Thymus (tissue), 11 donors: ENCODE measurements at regions not wholly inside any gene's neighbourhood (a gene's known extent, or its start where the extent isn't known, plus 50 kb on each side); places are given as distances from the start of the nearest gene placed in this dataset.
"Not testable (repeated sequence)": the region's sequence is repeated elsewhere in the genome, so short reads cannot be mapped to it uniquely, and the experiment has no call there.

ENCODE experiments used
- DNase-seq, 9 donors: peaks; one replicate each; pipeline ENCODE4 v3.0.0-alpha.2; 2013; ENCODE audit warnings: low spot score in 9 of 9, low read depth in 6 of 9, missing footprints in 1 of 9
- H3K27ac ChIP-seq, 2 donors: one replicate each; pipeline ENCODE4 v1.5.1; 2013; ENCODE audit warnings: control low read depth in 1 of 2, low read depth in 1 of 2, low read length in 1 of 2, mild to moderate bottlenecking in 1 of 2, moderate library complexity in 1 of 2
- H3K27me3 ChIP-seq, 2 donors: one replicate each; pipeline ENCODE4 v1.5.1; 2013; ENCODE audit warnings: low read length in 1 of 2; ENCODE audit not compliant: control insufficient read depth in 2 of 2, insufficient read depth in 1 of 2
- H3K36me3 ChIP-seq, 2 donors: one replicate each; pipeline ENCODE4 v1.5.1; 2013; ENCODE audit warnings: low read length in 1 of 2, mild to moderate bottlenecking in 1 of 2, moderate library complexity in 1 of 2; ENCODE audit not compliant: control insufficient read depth in 2 of 2, insufficient read depth in 2 of 2
- H3K4me1 ChIP-seq, 2 donors: one replicate each; pipeline ENCODE4 v1.5.1; 2013; ENCODE audit warnings: low read length in 2 of 2; ENCODE audit not compliant: control insufficient read depth in 2 of 2, insufficient read depth in 2 of 2
- H3K4me3 ChIP-seq, 2 donors: one replicate each; pipeline ENCODE4 v1.5.1; 2013; ENCODE audit warnings: low read length in 2 of 2, control low read depth in 1 of 2, mild to moderate bottlenecking in 1 of 2
- H3K9me3 ChIP-seq, 2 donors: one replicate each; pipeline ENCODE4 v1.5.1; 2013; ENCODE audit warnings: low read length in 1 of 2, mild to moderate bottlenecking in 1 of 2; ENCODE audit not compliant: control insufficient read depth in 2 of 2, insufficient read depth in 1 of 2
- WGBS: extraction: QIAGEN DNeasy Blood & Tissue Kit; methylation state at CpG from one replicate; pipeline ENCODE4 v1.1.7; 2013; 5-methylcytosine and 5-hydroxymethylcytosine counted together
- donor health status: healthy.

DNA sequence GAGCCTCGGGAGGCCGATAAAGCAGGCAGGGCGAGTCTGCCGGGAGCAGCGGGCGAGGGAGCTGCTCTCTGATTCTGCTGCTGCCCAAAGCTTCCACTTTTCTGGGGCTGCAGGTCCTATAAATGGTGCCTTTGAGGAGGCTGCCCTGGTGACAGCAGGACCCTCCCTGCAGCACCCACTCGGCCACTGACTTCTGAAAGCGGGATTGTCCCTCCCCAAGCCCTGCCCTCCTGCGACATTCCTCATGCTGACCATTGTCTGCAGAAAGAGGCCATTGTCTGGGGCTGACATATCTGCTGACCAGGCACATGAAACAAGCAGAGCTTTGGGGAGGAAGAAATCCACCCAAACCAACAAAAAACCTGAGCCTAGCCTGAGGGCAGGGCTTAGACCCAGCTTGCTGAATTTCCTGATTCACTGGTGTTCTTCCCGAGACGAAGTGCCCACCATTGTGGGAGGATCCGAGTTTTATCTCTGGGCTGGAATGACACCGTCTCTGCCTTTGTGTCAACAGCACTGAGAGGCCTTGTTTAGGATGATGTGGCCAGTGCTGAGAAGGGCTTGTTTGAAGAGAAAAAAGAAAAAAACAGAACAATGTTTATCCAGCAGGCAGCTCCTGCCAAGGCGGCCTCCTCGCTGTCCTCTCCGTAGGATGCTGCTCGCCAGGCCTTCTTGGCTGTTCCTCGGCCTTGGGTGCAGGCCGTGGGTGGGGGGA is 129.7 kb downstream of the MYCN start:
- 89% methylated on average over 19 of the region's 19 CpGs for WGBS
- Histone ChIP-seq H3K4me3 (no peak overlapping the region), H3K4me1 (no peaks in the 10 kb centered on the region), H3K36me3 (no peaks in the 10 kb centered on the region), H3K27ac (no peak overlapping the region), H3K9me3 (no peaks in the 10 kb centered on the region), H3K27me3 (no peaks in the 10 kb centered on the region)
- no peak for DNase-seq

DNA sequence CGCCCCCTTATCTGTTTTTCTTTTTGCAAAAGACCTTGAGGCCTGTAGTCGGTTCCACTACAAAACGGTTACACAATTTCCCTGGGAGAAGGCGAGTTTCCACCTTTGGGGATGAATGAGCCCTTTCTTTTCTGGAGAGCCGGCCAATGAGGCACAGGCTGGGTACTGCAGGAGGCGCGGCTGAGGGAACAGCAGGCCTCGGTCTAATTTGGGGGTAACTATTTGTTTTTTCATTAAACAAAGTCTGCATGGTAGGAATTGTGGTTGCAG is 129.2 kb downstream of the MYCN start:
- no peak for DNase-seq
- H3K4me3 ChIP-seq: no peak overlapping the region
- H3K27me3 ChIP-seq: no peaks in the 10 kb centered on the region
- H3K36me3 ChIP-seq: no peaks in the 10 kb centered on the region
- H3K4me1 ChIP-seq: no peaks in the 10 kb centered on the region
- 95% methylated on average over 8 of the region's 8 CpGs for WGBS
- H3K27ac ChIP-seq: no peak overlapping the region
- no peaks in the 10 kb centered on the region for H3K9me3 ChIP-seq

DNA sequence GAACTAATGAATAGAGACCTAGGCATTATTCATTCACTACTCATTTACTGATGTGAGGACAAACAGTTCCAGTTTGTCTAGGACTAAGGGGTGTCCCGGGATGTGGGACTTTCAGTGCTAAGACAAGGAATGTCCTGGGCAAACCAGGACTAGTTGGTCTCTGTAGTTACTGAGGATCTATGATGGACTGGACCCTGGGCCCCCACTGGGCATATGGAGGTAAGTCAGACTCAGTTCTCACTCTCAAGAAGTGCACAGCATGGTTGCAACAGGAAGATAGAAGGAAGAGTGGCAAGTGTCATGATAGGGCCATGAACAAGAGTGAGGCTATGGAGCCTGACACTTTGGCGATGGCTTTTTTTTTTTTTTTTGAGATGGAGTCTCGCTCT is 128.2 kb downstream of the MYCN start:
- H3K9me3 ChIP-seq: peaks cover under 1 to 1% of the 10 kb centered on the region in 2 donors
- DNase-seq: no peak
- H3K4me3 ChIP-seq: no peak overlapping the region
- H3K27me3 ChIP-seq: no peaks in the 10 kb centered on the region
- H3K4me1 ChIP-seq: no peaks in the 10 kb centered on the region
- WGBS: 97% methylated on average over 3 of the region's 3 CpGs
- no peaks in the 10 kb centered on the region for H3K36me3 ChIP-seq
- no peak overlapping the region for H3K27ac ChIP-seq

DNA sequence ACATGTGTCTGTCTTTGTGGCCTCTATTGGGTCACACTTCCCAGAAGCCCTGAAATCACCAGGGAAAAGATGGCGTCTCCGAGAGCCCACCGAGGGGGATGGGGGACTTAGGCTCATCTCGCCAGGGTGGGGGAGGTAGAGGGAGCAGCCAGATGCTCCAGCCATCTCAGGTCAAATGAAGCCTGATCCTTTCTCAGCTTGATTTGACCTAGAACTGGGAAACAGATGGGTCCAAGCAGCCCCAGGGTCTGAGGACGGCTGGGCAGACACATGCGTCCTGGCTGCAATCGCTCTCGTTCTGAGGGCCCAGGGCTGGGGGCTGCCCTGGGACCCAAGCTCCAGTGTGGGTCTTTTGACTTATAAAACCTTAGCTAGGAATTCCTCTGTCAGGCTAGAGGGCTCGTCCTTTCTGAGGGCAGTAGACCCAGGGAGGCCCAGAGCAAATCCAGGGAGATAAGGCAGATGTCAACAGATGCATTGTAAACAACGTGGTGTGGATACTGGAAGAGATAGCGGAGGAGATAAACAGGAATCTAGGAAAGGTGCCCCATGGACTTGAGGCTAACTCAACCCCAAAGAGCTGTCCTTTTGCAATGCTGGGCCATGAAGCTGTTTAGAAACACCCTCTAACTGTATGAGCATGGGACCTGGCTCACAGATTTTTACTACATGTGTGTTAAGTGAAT is 127.7 kb downstream of the MYCN start:
- 92% methylated on average over 11 of the region's 11 CpGs for WGBS
- Histone ChIP-seq H3K36me3 (no peaks in the 10 kb centered on the region), H3K27ac (no peak overlapping the region), H3K9me3 (peaks cover 1 to 6% of the 10 kb centered on the region in 2 donors), H3K4me1 (no peaks in the 10 kb centered on the region), H3K4me3 (no peak overlapping the region), H3K27me3 (no peaks in the 10 kb centered on the region)
- DNase-seq: no peak

DNA sequence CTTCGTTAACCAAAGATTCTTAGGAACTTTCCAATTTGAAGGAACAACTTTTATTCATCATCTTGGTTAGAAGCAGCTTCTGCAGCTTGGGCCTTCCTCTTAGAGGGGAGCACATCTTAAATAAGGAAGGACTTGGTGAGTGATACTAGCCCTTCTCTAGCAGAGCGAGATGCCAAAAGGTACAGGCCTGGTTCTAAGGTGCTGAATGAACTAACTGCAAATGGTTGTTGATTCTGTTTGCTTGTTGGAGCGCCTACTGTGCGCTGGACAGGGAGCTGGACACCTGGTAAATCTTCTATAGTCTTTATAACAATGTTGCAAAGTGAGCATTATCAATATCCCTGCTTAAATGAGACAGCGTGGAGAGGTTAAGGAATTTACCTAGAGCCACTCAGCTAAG is 127.1 kb downstream of the MYCN start:
- peaks cover 1 to 8% of the 10 kb centered on the region in 2 donors for H3K9me3 ChIP-seq
- 75% methylated on average over 5 of the region's 5 CpGs for WGBS
- no peaks in the 10 kb centered on the region for H3K27me3 ChIP-seq
- no peaks in the 10 kb centered on the region for H3K4me1 ChIP-seq
- no peak overlapping the region for H3K27ac ChIP-seq
- DNase-seq: no peak
- no peak overlapping the region for H3K4me3 ChIP-seq
- no peaks in the 10 kb centered on the region for H3K36me3 ChIP-seq

DNA sequence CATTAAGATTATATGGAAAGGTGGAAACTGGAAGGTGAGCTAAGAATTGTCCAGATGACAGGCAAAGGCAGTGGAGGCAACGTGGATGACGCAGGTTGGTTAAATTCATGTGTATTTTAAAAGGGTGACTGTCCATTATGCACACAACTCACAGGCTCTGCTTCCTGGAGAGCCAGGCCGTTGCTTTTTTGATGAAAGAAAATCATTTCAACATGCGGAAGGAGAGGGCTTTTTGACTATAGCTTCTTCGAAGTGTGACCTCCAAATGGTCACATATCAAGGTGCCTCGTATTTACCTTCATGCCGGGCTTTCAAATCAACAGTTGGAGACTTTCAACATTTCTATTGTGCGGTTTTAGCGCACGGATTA is 126.7 kb downstream of the MYCN start:
- no peaks in the 10 kb centered on the region for H3K4me1 ChIP-seq
- no peaks in the 10 kb centered on the region for H3K27me3 ChIP-seq
- DNase-seq: no peak
- H3K4me3 ChIP-seq: no peak overlapping the region
- 96% methylated on average over 10 of the region's 10 CpGs for WGBS
- no peaks in the 10 kb centered on the region for H3K36me3 ChIP-seq
- peaks cover 1 to 8% of the 10 kb centered on the region in 2 donors for H3K9me3 ChIP-seq
- no peak overlapping the region for H3K27ac ChIP-seq

DNA sequence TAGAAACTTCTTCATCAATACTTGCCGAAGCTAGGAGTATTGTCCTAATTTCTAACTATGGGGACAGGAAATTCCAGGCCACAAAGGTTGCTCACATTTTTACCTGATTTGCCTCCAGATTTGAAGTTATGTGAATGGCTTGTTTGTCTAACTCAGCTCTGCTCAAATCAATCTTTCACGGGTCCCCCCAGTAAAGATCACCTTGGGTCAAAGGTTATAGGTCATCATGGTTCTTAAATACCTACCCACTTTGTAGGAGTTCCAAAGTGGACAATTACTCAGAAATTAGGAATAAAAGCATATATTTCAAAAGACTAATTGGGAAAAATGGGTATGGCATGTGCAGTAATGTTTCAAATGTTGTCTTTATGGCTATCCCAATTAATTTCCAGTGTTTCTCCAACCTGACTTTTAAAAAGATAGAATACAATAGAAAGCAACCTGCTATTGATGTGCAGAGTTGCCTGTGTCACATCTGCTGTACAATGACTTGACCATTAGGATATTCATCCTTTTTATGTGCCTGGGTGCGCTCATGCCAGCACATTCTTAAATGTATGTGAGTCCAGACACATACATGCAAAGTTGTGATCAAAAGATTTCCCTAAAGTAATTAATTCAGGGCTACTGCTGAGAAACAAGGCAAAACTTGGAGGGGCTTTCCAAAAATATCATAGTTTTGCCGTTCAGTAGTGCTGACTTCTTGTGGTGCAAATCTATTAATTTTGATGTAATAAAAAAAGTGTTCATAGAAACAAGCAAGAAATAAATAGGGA is 126.1 kb downstream of the MYCN start:
- H3K27me3 ChIP-seq: no peaks in the 10 kb centered on the region
- no peak overlapping the region for H3K4me3 ChIP-seq
- H3K27ac ChIP-seq: no peak overlapping the region
- H3K36me3 ChIP-seq: no peaks in the 10 kb centered on the region
- WGBS: 95% methylated on average over 4 of the region's 4 CpGs
- H3K4me1 ChIP-seq: no peaks in the 10 kb centered on the region
- peaks cover 1 to 8% of the 10 kb centered on the region in 2 donors for H3K9me3 ChIP-seq
- no peak for DNase-seq

DNA sequence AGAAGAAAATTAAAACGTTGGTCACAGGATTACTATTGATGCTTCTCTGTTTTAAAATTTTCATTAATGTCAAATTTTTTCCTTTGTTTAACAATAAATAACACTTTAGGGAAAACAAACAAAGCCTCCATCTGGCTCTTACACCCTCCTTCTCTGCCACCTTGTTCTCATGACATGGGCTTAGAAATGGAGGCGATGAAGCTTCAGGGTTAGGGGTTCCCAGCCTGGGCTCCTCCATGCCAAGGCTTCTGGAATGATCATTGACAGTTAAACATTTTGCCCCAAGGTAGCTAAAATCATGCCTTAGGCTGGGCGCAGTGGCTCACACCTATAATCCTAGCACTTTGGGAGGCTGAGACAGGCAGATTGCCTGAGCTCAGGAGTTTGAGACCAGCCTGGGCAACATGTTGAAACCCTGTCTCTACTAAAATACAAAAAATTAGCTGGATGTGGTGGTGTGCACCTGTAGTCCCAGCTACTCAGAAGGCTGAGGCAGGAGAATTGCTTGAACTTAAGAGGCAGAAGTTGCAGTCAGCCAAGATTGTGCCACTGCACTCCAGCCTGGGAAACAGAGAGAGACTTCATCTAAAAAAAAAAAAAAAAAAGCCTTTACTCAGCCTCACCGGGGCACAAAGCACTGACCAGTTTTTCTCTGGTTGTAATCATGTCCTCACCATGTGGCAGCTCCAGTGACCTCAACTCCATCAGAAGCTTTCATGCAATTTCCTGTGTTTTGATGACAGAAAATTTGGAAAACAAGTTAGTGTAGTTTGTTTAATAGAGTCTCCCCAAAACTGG is 125.1 kb downstream of the MYCN start:
- WGBS: 86% methylated on average over 4 of the region's 4 CpGs
- H3K27ac ChIP-seq, H3K36me3 ChIP-seq: not testable (repeated sequence)

DNA sequence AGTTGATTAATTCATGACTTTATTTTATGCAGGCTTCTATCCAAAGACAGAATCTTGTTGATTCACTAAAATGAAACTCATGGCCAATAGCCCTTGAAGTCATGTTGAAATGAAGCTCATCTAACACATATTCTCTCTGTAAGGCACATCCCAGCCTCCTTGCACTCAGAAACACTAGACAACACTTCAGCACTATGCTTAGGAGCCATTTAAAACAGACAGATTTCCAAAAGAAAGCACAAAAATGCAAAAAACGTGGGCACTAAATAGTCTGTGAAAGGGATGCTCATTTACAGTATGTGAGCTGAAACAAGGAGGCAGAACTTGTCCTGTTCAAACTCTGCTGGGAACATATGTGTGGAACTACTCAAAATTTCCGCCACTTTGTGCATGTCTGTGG is 124.4 kb downstream of the MYCN start:
- Histone ChIP-seq H3K9me3 (peaks cover 1 to 8% of the 10 kb centered on the region in 2 donors), H3K4me3 (no peak overlapping the region), H3K27me3 (no peaks in the 10 kb centered on the region), H3K36me3 (no peaks in the 10 kb centered on the region), H3K27ac (no peak overlapping the region), H3K4me1 (no peaks in the 10 kb centered on the region)
- WGBS: 90% methylated on average over 2 of the region's 2 CpGs
- no peak for DNase-seq

More for the DNA sequence above, 125.1 kb downstream of the MYCN start:
- not testable (repeated sequence) for H3K27me3 ChIP-seq, H3K4me3 ChIP-seq, H3K9me3 ChIP-seq, H3K4me1 ChIP-seq, DNase-seq
